ENCODE measurements at regions not wholly inside any gene's neighbourhood (a gene's known extent, or its start where the extent isn't known, plus 50 kb on each side); places are given as distances from the start of the nearest gene placed in this dataset.

GRCh38 chr10:118522791-118523498 lies 72.5 kb downstream of the PRLHR start:
- TF ChIP-seq POLR2A (IDR thresholded peaks at IDR 0.05; ENCODE audit: extremely low read depth, insufficient read length) (no peak), MYC (IDR thresholded peaks at IDR 0.05; ENCODE audit: low read depth, low read length) (no peak)
- TF ChIP-seq, protein P1, sequence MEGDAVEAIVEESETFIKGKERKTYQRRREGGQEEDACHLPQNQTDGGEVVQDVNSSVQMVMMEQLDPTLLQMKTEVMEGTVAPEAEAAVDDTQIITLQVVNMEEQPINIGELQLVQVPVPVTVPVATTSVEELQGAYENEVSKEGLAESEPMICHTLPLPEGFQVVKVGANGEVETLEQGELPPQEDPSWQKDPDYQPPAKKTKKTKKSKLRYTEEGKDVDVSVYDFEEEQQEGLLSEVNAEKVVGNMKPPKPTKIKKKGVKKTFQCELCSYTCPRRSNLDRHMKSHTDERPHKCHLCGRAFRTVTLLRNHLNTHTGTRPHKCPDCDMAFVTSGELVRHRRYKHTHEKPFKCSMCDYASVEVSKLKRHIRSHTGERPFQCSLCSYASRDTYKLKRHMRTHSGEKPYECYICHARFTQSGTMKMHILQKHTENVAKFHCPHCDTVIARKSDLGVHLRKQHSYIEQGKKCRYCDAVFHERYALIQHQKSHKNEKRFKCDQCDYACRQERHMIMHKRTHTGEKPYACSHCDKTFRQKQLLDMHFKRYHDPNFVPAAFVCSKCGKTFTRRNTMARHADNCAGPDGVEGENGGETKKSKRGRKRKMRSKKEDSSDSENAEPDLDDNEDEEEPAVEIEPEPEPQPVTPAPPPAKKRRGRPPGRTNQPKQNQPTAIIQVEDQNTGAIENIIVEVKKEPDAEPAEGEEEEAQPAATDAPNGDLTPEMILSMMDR (IDR thresholded peaks at IDR 0.05; ENCODE audit: low read depth, low read length) = no peak
